ENCODE measurements at regions not wholly inside any gene's neighbourhood (a gene's known extent, or its start where the extent isn't known, plus 50 kb on each side); places are given as distances from the start of the nearest gene placed in this dataset.

GRCh38 chr11:116180806-116181600 is 591.8 kb downstream of the BUD13 start:
- Histone ChIP-seq H3K27me3 (no peaks in the 10 kb centered on the region), H3K36me3 (no peaks in the 10 kb centered on the region), H3K9me3 (no peaks in the 10 kb centered on the region), H3K27ac (no peak overlapping the region), H3K4me1 (peaks cover 0 to 19% (median 0%) of the 10 kb centered on the region in 3 donors), H3K4me3 (no peak overlapping the region)
- no peak for TF ChIP-seq POLR2A (IDR thresholded peaks at IDR 0.05)
- TF ChIP-seq EP300 (IDR thresholded peaks at IDR 0.05): no peak
- TF ChIP-seq POLR2AphosphoS5 (IDR thresholded peaks at IDR 0.05): no peak
- TF ChIP-seq, protein P1, sequence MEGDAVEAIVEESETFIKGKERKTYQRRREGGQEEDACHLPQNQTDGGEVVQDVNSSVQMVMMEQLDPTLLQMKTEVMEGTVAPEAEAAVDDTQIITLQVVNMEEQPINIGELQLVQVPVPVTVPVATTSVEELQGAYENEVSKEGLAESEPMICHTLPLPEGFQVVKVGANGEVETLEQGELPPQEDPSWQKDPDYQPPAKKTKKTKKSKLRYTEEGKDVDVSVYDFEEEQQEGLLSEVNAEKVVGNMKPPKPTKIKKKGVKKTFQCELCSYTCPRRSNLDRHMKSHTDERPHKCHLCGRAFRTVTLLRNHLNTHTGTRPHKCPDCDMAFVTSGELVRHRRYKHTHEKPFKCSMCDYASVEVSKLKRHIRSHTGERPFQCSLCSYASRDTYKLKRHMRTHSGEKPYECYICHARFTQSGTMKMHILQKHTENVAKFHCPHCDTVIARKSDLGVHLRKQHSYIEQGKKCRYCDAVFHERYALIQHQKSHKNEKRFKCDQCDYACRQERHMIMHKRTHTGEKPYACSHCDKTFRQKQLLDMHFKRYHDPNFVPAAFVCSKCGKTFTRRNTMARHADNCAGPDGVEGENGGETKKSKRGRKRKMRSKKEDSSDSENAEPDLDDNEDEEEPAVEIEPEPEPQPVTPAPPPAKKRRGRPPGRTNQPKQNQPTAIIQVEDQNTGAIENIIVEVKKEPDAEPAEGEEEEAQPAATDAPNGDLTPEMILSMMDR (IDR thresholded peaks at IDR 0.05): no peak
- no peak for ATAC-seq
- WGBS, 2 donors (ENCODE audit: low coverage in 1 of 2): 34 to 38% methylated on average over 2 to 7 of the region's 13 CpGs

DNA sequence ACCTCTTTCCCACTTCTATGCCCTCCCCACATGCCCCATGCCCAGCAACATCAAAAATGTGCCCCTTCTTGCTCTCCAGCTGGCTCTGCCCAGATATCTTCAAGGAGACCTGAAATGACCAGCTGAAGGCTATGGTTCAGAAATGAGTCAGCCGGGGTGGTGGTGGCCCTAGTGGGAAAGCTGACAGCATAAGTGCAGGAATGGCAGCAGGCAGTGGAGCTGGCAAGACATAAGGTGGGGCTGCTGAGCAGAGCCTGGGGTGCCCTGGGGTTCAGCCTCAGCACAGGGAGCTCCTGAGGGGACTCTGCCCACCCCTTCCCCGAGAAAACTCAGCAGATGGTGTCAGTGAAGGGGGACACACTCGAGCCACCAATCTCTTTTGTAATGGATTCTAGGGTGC is 593.4 kb downstream of the BUD13 start:
- 50% methylated on average over 2 of the region's 3 CpGs; no CpG with 5 or more reads in 1 of the 2 donors for WGBS, 2 donors (ENCODE audit: low coverage in 1 of 2)
- no peak for TF ChIP-seq POLR2AphosphoS5 (IDR thresholded peaks at IDR 0.05)
- TF ChIP-seq, protein P1 (IDR thresholded peaks at IDR 0.05): no peak
- no peak for TF ChIP-seq EP300 (IDR thresholded peaks at IDR 0.05)
- no peak for TF ChIP-seq POLR2A (IDR thresholded peaks at IDR 0.05)

DNA sequence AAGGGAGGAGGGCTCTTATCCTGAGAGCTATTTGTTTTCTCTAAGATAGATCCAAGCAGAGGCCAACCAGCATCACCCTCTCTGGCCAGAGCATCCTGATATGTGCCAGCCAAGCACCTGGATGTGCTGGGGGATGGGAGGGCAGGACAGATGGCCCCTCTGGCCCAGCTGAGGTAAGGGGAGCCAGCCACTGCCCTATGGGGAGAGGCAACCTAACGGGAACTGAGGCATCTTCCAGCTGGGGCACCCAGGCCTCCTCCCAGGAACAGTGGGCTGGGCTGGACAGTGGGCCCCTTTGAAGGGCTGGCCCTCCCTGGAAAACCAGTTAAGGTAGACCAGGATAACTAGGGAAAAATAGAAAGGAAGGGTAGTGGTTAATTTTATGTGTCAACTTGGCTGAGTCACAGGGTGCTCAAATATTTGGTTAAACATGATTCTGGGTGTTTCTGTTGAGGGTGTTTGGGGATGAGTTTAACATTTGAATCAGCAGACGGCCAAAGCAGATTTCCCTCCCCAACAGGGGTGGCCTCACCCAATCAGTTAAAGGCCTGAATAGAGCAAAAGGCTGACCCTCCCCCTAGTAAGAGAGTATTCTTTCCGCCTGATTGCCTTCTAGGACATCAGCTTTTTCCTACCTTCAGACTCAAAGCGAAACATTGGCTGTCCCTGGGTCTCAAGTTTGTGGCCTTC is 595.1 kb downstream of the BUD13 start:
- Histone ChIP-seq H3K4me3 (no peak overlapping the region), H3K4me1 (peaks cover 0 to 19% (median 0%) of the 10 kb centered on the region in 3 donors), H3K27me3 (no peaks in the 10 kb centered on the region), H3K36me3 (no peaks in the 10 kb centered on the region), H3K9me3 (no peaks in the 10 kb centered on the region), H3K27ac (no peak overlapping the region)
- no peak for TF ChIP-seq POLR2A (IDR thresholded peaks at IDR 0.05)
- TF ChIP-seq POLR2AphosphoS5 (IDR thresholded peaks at IDR 0.05): no peak
- TF ChIP-seq, protein P1 (IDR thresholded peaks at IDR 0.05): no peak
- TF ChIP-seq EP300 (IDR thresholded peaks at IDR 0.05): no peak
- 94 to 100% methylated on average over 1 to 2 of the region's 4 CpGs for WGBS, 2 donors (ENCODE audit: low coverage in 1 of 2)
- no peak for ATAC-seq

More for the DNA sequence above, 593.4 kb downstream of the BUD13 start:
- H3K36me3 ChIP-seq: no peaks in the 10 kb centered on the region
- H3K27me3 ChIP-seq: no peaks in the 10 kb centered on the region
- H3K4me3 ChIP-seq: no peak overlapping the region
- peaks cover 0 to 19% (median 0%) of the 10 kb centered on the region in 3 donors for H3K4me1 ChIP-seq
- no peak for ATAC-seq
- no peaks in the 10 kb centered on the region for H3K9me3 ChIP-seq
- H3K27ac ChIP-seq: no peak overlapping the region

- H3K27ac ChIP-seq: no peak overlapping the region
- 74 to 100% methylated on average over 1 to 4 of the region's 6 CpGs for WGBS, 2 donors (ENCODE audit: low coverage in 1 of 2)
- H3K4me3 ChIP-seq: no peak overlapping the region
- peaks cover 5% of the 10 kb centered on the region for H3K27me3 ChIP-seq
- H3K4me1 ChIP-seq: peaks cover 0 to 16% (median 0%) of the 10 kb centered on the region in 3 donors
- H3K36me3 ChIP-seq: no peaks in the 10 kb centered on the region
- ATAC-seq: no peak
- TF ChIP-seq EP300 (IDR thresholded peaks at IDR 0.05): no peak
- TF ChIP-seq, protein P1 (IDR thresholded peaks at IDR 0.05): no peak
- no peak for TF ChIP-seq POLR2A (IDR thresholded peaks at IDR 0.05)
- TF ChIP-seq POLR2AphosphoS5 (IDR thresholded peaks at IDR 0.05): no peak
- H3K9me3 ChIP-seq: no peaks in the 10 kb centered on the region
Observed at GRCh38 chr11:116176484-116177005, 596.2 kb downstream of the BUD13 start.

Data from gastroesophageal sphincter (tissue), 4 donors.